H1 (cell line): ENCODE measurements at regions not wholly inside any gene's neighbourhood (a gene's known extent, or its start where the extent isn't known, plus 50 kb on each side); places are given as distances from the start of the nearest gene placed in this dataset.

Experiments used
- CTCF ChIA-PET: fragments of 300-600 bp; sonication (Branson Sonifier 250); formaldehyde crosslinking; loops from one replicate; lab custom pipeline; 2021; ENCODE audit not compliant: partially characterized antibody; lab: Charles Lee
- POLR2A ChIA-PET: fragments of 300-600 bp; sonication (Branson Sonifier 250); formaldehyde crosslinking; loops from one replicate; lab custom pipeline; 2021; ENCODE audit warnings: inconsistent platforms; ENCODE audit not compliant: partially characterized antibody; lab: Charles Lee
- DNase-seq, 2 experiments: peaks; one replicate each; pipeline versions ENCODE4 v3.0.0 to v3.0.0-alpha.2; 2010 to 2022; ENCODE audit warnings: low spot score in 2 of 2, low read depth in 1 of 2, mixed read lengths in 1 of 2
- FAIRE-seq: peaks from 2 replicates; lab custom pipeline; 2011; peaks lifted over from hg19 to GRCh38; lab: Jason Lieb, UNC
- H2AFZ ChIP-seq: 2 replicates; pipeline ENCODE4 v1.8.1; 2012; ENCODE audit warnings: low read length, inconsistent platforms
- H2AK5ac ChIP-seq: 2 replicates; pipeline ENCODE4 v1.6.1; 2013; ENCODE audit warnings: low read depth, low read length
- H2BK120ac ChIP-seq: replicated peaks from 2 replicates; pipeline ENCODE3; 2013; ENCODE audit warnings: low read depth, low read length, inconsistent platforms
- H2BK12ac ChIP-seq: 2 replicates; pipeline ENCODE4 v1.6.1; 2013; ENCODE audit warnings: low read depth, low read length
- H2BK15ac ChIP-seq: 2 replicates; pipeline ENCODE4 v1.6.1; 2013; ENCODE audit warnings: low read length
- H2BK20ac ChIP-seq: 2 replicates; pipeline ENCODE4 v1.6.1; 2013; ENCODE audit warnings: low read length
- H2BK5ac ChIP-seq: 2 replicates; pipeline ENCODE4 v1.6.1; 2013; ENCODE audit warnings: low read depth, low read length
- H3K14ac ChIP-seq: 2 replicates; pipeline ENCODE4 v1.6.1; 2013; ENCODE audit warnings: inconsistent platforms; ENCODE audit not compliant: insufficient read length
- H3K18ac ChIP-seq: 2 replicates; pipeline ENCODE4 v1.6.1; 2013; ENCODE audit warnings: low read length; ENCODE audit errors: extremely low read depth
- H3K23ac ChIP-seq: 2 replicates; pipeline ENCODE4 v1.6.1; 2013; ENCODE audit warnings: inconsistent platforms; ENCODE audit not compliant: insufficient read length
- H3K23me2 ChIP-seq: 2 replicates; pipeline ENCODE4 v1.6.1; 2013; ENCODE audit warnings: low read depth, low read length
- H3K27ac ChIP-seq: 2 replicates; pipeline ENCODE4 v1.6.1; 2011; ENCODE audit warnings: low read depth, low read length, inconsistent platforms
- H3K27me3 ChIP-seq, 4 experiments: replicated peaks in 1 of 4; 1 replicate in 1 of 4; 2 replicates in 3 of 4; pipeline versions ENCODE4 v1.6.1 to v1.8.1; 2011 to 2013; ENCODE audit warnings: low read length in 3 of 4, mild to moderate bottlenecking in 3 of 4, inconsistent platforms in 2 of 4, mixed read lengths in 2 of 4, moderate library complexity in 1 of 4; ENCODE audit not compliant: control insufficient read depth in 3 of 4, insufficient read depth in 3 of 4; ENCODE audit errors: extremely low read depth in 1 of 4
- H3K36me3 ChIP-seq, 4 experiments: 2 replicates each; pipeline versions ENCODE4 v1.6.1 to v1.8.1; 2011 to 2013; ENCODE audit warnings: mild to moderate bottlenecking in 4 of 4, low read length in 3 of 4, moderate library complexity in 2 of 4, control low read depth in 1 of 4, inconsistent platforms in 1 of 4; ENCODE audit not compliant: insufficient read depth in 4 of 4, control insufficient read depth in 2 of 4
- H3K4ac ChIP-seq: replicated peaks from 2 replicates; pipeline ENCODE3; 2013; ENCODE audit warnings: low read length, low read depth, mixed read lengths, inconsistent platforms; ENCODE audit not compliant: insufficient read length
- H3K4me1 ChIP-seq, 4 experiments: replicated peaks in 1 of 4; 1 replicate in 1 of 4; 2 replicates in 3 of 4; pipeline versions ENCODE4 v1.6.1 to v1.8.1; 2011 to 2013; ENCODE audit warnings: low read length in 3 of 4, inconsistent platforms in 2 of 4, mixed read lengths in 1 of 4; ENCODE audit not compliant: insufficient read depth in 4 of 4, control insufficient read depth in 3 of 4
- H3K4me2 ChIP-seq, 2 experiments: 2 replicates each; pipeline versions ENCODE4 v1.6.1 to v1.8.1; 2011 to 2013; ENCODE audit warnings: low read depth in 2 of 2, low read length in 2 of 2, control low read depth in 1 of 2, inconsistent platforms in 1 of 2, mild to moderate bottlenecking in 1 of 2; ENCODE audit not compliant: insufficient read depth in 1 of 2
- H3K4me3 ChIP-seq, 4 experiments: fragments of 200-600, 300-600 bp in 1 of 4; sonication (generic), shearing (Covaris generic), sonication (Bioruptor Twin) in 1 of 4; 2 replicates each; pipeline versions ENCODE4 v1.5.1 to v1.8.1; 2011 to 2016; ENCODE audit warnings: low read length in 4 of 4, low read depth in 3 of 4, control low read depth in 2 of 4, inconsistent platforms in 2 of 4, mild to moderate bottlenecking in 2 of 4, mixed read lengths in 1 of 4, moderate library complexity in 1 of 4; ENCODE audit not compliant: insufficient read depth in 2 of 4; ENCODE audit errors: extremely low read depth in 1 of 4
- H3K56ac ChIP-seq: replicated peaks from 2 replicates; pipeline ENCODE3; 2013; ENCODE audit warnings: low read depth, mild to moderate bottlenecking, mixed read lengths, low read length, inconsistent platforms; ENCODE audit not compliant: insufficient read length
- H3K79me1 ChIP-seq: 2 replicates; pipeline ENCODE4 v1.6.1; 2013; ENCODE audit warnings: low read depth, low read length, control low read depth
- H3K79me2 ChIP-seq, 2 experiments: 2 replicates each; pipeline versions ENCODE4 v1.6.1 to v1.8.1; 2012 to 2013; ENCODE audit warnings: low read length in 2 of 2, mild to moderate bottlenecking in 2 of 2, inconsistent platforms in 1 of 2; ENCODE audit not compliant: insufficient read depth in 2 of 2, control insufficient read depth in 1 of 2
- H3K9ac ChIP-seq, 4 experiments: replicated peaks in 1 of 4; 1 replicate in 1 of 4; 2 replicates in 3 of 4; pipeline versions ENCODE4 v1.6.1 to v1.8.1; 2011 to 2013; ENCODE audit warnings: low read depth in 3 of 4, low read length in 3 of 4, control low read depth in 2 of 4, mild to moderate bottlenecking in 2 of 4, moderate library complexity in 2 of 4, inconsistent platforms in 1 of 4; ENCODE audit errors: extremely low read depth in 1 of 4
- H3K9me3 ChIP-seq, 2 experiments: 2 replicates each; pipeline versions ENCODE4 v1.6.1 to v1.8.1; 2012 to 2013; ENCODE audit warnings: mild to moderate bottlenecking in 2 of 2, moderate library complexity in 2 of 2, control low read depth in 1 of 2, inconsistent platforms in 1 of 2, low read depth in 1 of 2, low read length in 1 of 2, mixed read lengths in 1 of 2; ENCODE audit not compliant: insufficient read depth in 2 of 2
- H4K20me1 ChIP-seq, 2 experiments: replicated peaks in 1 of 2; 2 replicates each; pipeline versions ENCODE3 to v1.8.1; 2011 to 2013; ENCODE audit warnings: inconsistent platforms in 2 of 2, low read length in 2 of 2, mild to moderate bottlenecking in 1 of 2; ENCODE audit not compliant: insufficient read depth in 2 of 2, control insufficient read depth in 1 of 2
- H4K5ac ChIP-seq: 2 replicates; pipeline ENCODE4 v1.6.1; 2013; ENCODE audit warnings: low read length, low read depth, mixed read lengths, inconsistent platforms; ENCODE audit not compliant: insufficient read length
- H4K8ac ChIP-seq: 2 replicates; pipeline ENCODE4 v1.8.0; 2013; ENCODE audit warnings: mild to moderate bottlenecking, moderate library complexity, low read length, inconsistent platforms; ENCODE audit not compliant: insufficient read depth; ENCODE audit errors: extremely low read depth
- H4K91ac ChIP-seq: replicated peaks from 2 replicates; pipeline ENCODE3; 2013; ENCODE audit warnings: low read length, mixed read lengths, inconsistent platforms; ENCODE audit not compliant: insufficient read length
- JUN ChIP-seq: IDR thresholded peaks from 2 replicates; pipeline ENCODE4 v1.6.1; 2011; ENCODE audit warnings: low read depth, mild to moderate bottlenecking, improper control_type of control experiment, low read length
- KDM1A ChIP-seq: fragments of 200-600, 300-600 bp; sonication (generic); IDR thresholded peaks from 2 replicates; pipeline ENCODE4 v1.7.1; 2016; ENCODE audit warnings: mild to moderate bottlenecking, low read length, borderline replicate concordance
- KDM4A ChIP-seq: IDR thresholded peaks from one replicate; pipeline ENCODE4 v1.7.1; 2012; ENCODE audit warnings: low read depth, mild to moderate bottlenecking, moderate library complexity, low read length, inconsistent platforms; ENCODE audit not compliant: severe bottlenecking
- RBBP5 ChIP-seq: IDR thresholded peaks from 2 replicates; pipeline ENCODE4 v1.7.1; 2012; ENCODE audit warnings: low read depth, mild to moderate bottlenecking, inconsistent platforms, low read length, moderate library complexity, borderline replicate concordance
- RFX5 ChIP-seq: IDR thresholded peaks from 2 replicates; pipeline ENCODE4 v1.6.1; 2011; ENCODE audit warnings: low read depth, low read length, improper control_type of control experiment, borderline replicate concordance
- SRF ChIP-seq: IDR thresholded peaks from 2 replicates; pipeline ENCODE4 v1.6.1; 2011; ENCODE audit warnings: mild to moderate bottlenecking, low read depth, low read length, moderate library complexity
- WGBS, 2 experiments: shearing (Covaris generic) in 1 of 2; methylation state at CpG; one replicate each; pipeline versions ENCODE4 v1.1.6 to v1.1.7; 2013 to 2015; ENCODE audit warnings: low lambda C conversion rate in 2 of 2, mixed read lengths in 2 of 2, inconsistent platforms in 1 of 2, low coverage in 1 of 2, missing lambda C conversion rate in 1 of 2; ENCODE audit not compliant: insufficient replicate concordance in 2 of 2, insufficient coverage in 1 of 2, insufficient read length in 1 of 2; ENCODE audit errors: extremely low coverage in 1 of 2, missing lambda C conversion rate in 1 of 2; 5-methylcytosine and 5-hydroxymethylcytosine counted together
- TF ChIP-seq, protein P1 (sequence below): IDR thresholded peaks from 2 replicates; pipeline ENCODE4 v1.6.1; 2012; ENCODE audit warnings: low read length, inconsistent platforms
- TF ChIP-seq, protein P2 (sequence below): IDR thresholded peaks from 2 replicates; pipeline ENCODE4 v1.6.1; 2011; ENCODE audit warnings: low read length, improper control_type of control experiment
- TF ChIP-seq, protein P3 (sequence below): IDR thresholded peaks from 2 replicates; pipeline ENCODE4 v1.6.1; 2012; ENCODE audit warnings: inconsistent platforms

GRCh38 chr10:89080660-89081059 is 90.1 kb downstream of the FAS start:
- H4K5ac ChIP-seq: no peak overlapping the region
- H4K8ac ChIP-seq: no peak overlapping the region
- H2BK15ac ChIP-seq: no peak overlapping the region
- H3K36me3 ChIP-seq: no peaks in the 10 kb centered on the region
- H3K27me3 ChIP-seq: no peaks in the 10 kb centered on the region
- FAIRE-seq (no peak), DNase-seq (no peak)
- no peak overlapping the region for H3K23ac ChIP-seq
- no peaks in the 10 kb centered on the region for H4K20me1 ChIP-seq
- POLR2A ChIA-PET: no interaction called here
- CTCF ChIA-PET: interaction anchor here (0.6 to 1.3 kb wide), 3 partner anchors 11 to 257 kb away, joined by 3 to 5 read pairs (median 4); no protein-coding TSS in a partner anchor
- H2BK20ac ChIP-seq: no peak overlapping the region
- no peaks in the 10 kb centered on the region for H3K9me3 ChIP-seq
- no peak overlapping the region for H3K18ac ChIP-seq
- no peak overlapping the region for H3K9ac ChIP-seq
- no peaks in the 10 kb centered on the region for H3K4me1 ChIP-seq
- 75% methylated on average over 3 of the region's 3 CpGs; no CpG with 5 or more reads in 1 of the 2 experiments for WGBS, 2 experiments
- H3K4ac ChIP-seq: no peak overlapping the region
- H3K14ac ChIP-seq: no peak overlapping the region
- no peak overlapping the region for H2AK5ac ChIP-seq
- no peak overlapping the region for H3K4me2 ChIP-seq
- no peaks in the 10 kb centered on the region for H3K79me1 ChIP-seq
- H3K27ac ChIP-seq: no peak overlapping the region
- no peak overlapping the region for H3K4me3 ChIP-seq
- no peak overlapping the region for H2AFZ ChIP-seq
- no peak overlapping the region for H2BK12ac ChIP-seq
- no peak overlapping the region for H3K56ac ChIP-seq
- no peak overlapping the region for H2BK5ac ChIP-seq
- no peak overlapping the region for H4K91ac ChIP-seq
- H3K79me2 ChIP-seq: no peaks in the 10 kb centered on the region
- no peaks in the 10 kb centered on the region; the same call in 1 of the 2 replicates for H3K23me2 ChIP-seq
- no peak overlapping the region for H2BK120ac ChIP-seq
- no peak for TF ChIP-seq KDM4A
- no peak for TF ChIP-seq RFX5
- TF ChIP-seq, protein P1, sequence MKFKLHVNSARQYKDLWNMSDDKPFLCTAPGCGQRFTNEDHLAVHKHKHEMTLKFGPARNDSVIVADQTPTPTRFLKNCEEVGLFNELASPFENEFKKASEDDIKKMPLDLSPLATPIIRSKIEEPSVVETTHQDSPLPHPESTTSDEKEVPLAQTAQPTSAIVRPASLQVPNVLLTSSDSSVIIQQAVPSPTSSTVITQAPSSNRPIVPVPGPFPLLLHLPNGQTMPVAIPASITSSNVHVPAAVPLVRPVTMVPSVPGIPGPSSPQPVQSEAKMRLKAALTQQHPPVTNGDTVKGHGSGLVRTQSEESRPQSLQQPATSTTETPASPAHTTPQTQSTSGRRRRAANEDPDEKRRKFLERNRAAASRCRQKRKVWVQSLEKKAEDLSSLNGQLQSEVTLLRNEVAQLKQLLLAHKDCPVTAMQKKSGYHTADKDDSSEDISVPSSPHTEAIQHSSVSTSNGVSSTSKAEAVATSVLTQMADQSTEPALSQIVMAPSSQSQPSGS: no peak
- TF ChIP-seq JUN: no peak
- no peak for TF ChIP-seq RBBP5
- TF ChIP-seq KDM1A: no peak
- TF ChIP-seq, protein P2, sequence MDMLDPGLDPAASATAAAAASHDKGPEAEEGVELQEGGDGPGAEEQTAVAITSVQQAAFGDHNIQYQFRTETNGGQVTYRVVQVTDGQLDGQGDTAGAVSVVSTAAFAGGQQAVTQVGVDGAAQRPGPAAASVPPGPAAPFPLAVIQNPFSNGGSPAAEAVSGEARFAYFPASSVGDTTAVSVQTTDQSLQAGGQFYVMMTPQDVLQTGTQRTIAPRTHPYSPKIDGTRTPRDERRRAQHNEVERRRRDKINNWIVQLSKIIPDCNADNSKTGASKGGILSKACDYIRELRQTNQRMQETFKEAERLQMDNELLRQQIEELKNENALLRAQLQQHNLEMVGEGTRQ: no peak
- no peak for TF ChIP-seq SRF
- TF ChIP-seq, protein P3, sequence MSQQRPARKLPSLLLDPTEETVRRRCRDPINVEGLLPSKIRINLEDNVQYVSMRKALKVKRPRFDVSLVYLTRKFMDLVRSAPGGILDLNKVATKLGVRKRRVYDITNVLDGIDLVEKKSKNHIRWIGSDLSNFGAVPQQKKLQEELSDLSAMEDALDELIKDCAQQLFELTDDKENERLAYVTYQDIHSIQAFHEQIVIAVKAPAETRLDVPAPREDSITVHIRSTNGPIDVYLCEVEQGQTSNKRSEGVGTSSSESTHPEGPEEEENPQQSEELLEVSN: no peak
